ENCODE measurements at regions not wholly inside any gene's neighbourhood (a gene's known extent, or its start where the extent isn't known, plus 50 kb on each side); places are given as distances from the start of the nearest gene placed in this dataset.

DNA sequence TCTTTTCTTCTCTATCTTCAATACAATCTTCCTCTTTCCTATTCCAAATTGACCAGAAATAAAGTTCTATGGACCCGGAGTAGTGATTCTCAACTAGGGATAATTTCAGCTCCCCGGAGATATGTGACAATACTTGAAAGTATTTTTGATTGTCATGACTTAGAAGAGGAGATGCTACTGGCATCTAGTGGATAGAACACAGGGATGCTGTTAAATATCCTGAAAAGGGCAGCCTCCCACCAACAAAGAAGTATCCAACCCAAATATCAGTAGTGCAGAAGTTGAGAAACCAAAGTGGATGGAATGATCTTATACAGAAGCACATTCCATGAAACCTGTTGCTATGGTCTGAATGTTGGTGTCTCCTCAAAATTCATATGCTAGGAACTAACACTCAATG is 65.7 kb upstream of the NDST3 start:
- WGBS (ENCODE audit: missing lambda C conversion rate): 10% methylated on average over 2 of the region's 2 CpGs
- Histone ChIP-seq H3K4me2 (no peak overlapping the region), H3K4me1 (no peaks in the 10 kb centered on the region), H3K9me3 (no peaks in the 10 kb centered on the region), H3K4me3 (no peak overlapping the region), H3K27ac (no peak overlapping the region)
- CTCF ChIA-PET: interaction anchor here (0.6 kb wide), 1 partner anchor 9 kb away, joined by 3 read pairs; no protein-coding TSS in a partner anchor
- DNase-seq (ENCODE audit: low read depth in 1 of 2, low spot score in 1 of 2) (no peak), ATAC-seq (no peak), FAIRE-seq (no peak)
- TF ChIP-seq ESRRA (IDR thresholded peaks at IDR 0.05; ENCODE audit: borderline replicate concordance, low read length) (no peak), RARB (CRISPR knock-in tag; IDR thresholded peaks at IDR 0.05) (no peak), BCL3 (IDR thresholded peaks at IDR 0.05) (no peak), TFCP2L1 (CRISPR knock-in tag; IDR thresholded peaks at IDR 0.05) (no peak), MYC (IDR thresholded peaks at IDR 0.05; ENCODE audit: borderline replicate concordance, low read length) (no peak), EHF (CRISPR knock-in tag; IDR thresholded peaks at IDR 0.05) (no peak), HOXB5 (CRISPR knock-in tag; IDR thresholded peaks at IDR 0.05) (no peak), REST (IDR thresholded peaks at IDR 0.05) (no peak), RNF2 (IDR thresholded peaks at IDR 0.05; ENCODE audit: borderline replicate concordance, low read depth) (no peak), KDM1A (IDR thresholded peaks at IDR 0.05; ENCODE audit: low read depth) (no peak), HDAC2 (IDR thresholded peaks at IDR 0.05) (no peak)
- POLR2A ChIA-PET: no interaction called here

DNA sequence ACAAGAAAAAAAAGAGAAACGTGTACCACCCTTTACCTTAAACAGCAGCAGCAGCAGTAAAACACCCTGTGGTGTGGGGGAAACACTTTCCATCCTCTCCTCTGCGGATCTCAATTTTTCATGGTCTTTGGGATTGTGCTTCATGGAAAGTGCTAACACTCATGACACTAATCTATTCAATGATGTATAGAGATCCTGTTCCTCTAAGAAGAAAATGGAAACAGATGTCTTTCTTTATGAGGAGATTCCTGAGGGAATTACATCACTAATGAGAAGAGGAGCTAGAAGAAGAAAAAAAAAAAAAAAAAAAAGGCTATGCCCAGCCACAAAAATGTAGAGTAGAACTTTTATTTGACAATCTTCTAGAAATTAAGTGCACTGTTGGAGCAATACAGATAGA is 62.9 kb upstream of the NDST3 start:
- Histone ChIP-seq H3K4me1 (no peaks in the 10 kb centered on the region), H3K27ac (no peak overlapping the region), H3K9me3 (no peaks in the 10 kb centered on the region), H3K4me2 (no peak overlapping the region), H3K4me3 (no peak overlapping the region)
- no peak for FAIRE-seq
- ChIA-PET CTCF (no interaction called here), POLR2A (no interaction called here)
- WGBS (ENCODE audit: missing lambda C conversion rate): 0% methylated on average over 2 of the region's 2 CpGs
- DNase-seq (ENCODE audit: low read depth in 1 of 2, low spot score in 1 of 2): no peak
- TF ChIP-seq ZFP36 (IDR thresholded peaks at IDR 0.05; ENCODE audit: borderline replicate concordance, partially characterized antibody) (no peak), RAD21 (conservative IDR thresholded peaks at IDR 0.05 in 1 of 2, IDR thresholded peaks at IDR 0.05 in 1 of 2) (no peak), HDAC2 (IDR thresholded peaks at IDR 0.05) (no peak), BCL3 (IDR thresholded peaks at IDR 0.05) (no peak), RFX5 (IDR thresholded peaks at IDR 0.05) (no peak), HES2 (IDR thresholded peaks at IDR 0.05) (no peak), POLR2A (IDR thresholded peaks at IDR 0.05; ENCODE audit: low read length) (no peak), CBX8 (IDR thresholded peaks at IDR 0.05) (no peak), JUNB (IDR thresholded peaks at IDR 0.05) (no peak), RCOR1 (IDR thresholded peaks at IDR 0.05; ENCODE audit: low read depth, low read length) (no peak), CEBPB (IDR thresholded peaks at IDR 0.05) (no peak), MAZ (IDR thresholded peaks at IDR 0.05; ENCODE audit: borderline replicate concordance, low read depth, low read length) (no peak), REST (IDR thresholded peaks at IDR 0.05) (no peak), PHF8 (IDR thresholded peaks at IDR 0.05; ENCODE audit: borderline replicate concordance, low read depth) (no peak)
- TF ChIP-seq, protein P1, sequence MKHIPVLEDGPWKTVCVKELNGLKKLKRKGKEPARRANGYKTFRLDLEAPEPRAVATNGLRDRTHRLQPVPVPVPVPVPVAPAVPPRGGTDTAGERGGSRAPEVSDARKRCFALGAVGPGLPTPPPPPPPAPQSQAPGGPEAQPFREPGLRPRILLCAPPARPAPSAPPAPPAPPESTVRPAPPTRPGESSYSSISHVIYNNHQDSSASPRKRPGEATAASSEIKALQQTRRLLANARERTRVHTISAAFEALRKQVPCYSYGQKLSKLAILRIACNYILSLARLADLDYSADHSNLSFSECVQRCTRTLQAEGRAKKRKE (CRISPR knock-in tag; IDR thresholded peaks at IDR 0.05; ENCODE audit: low read depth): no peak
- no peak for ATAC-seq

Data from A549 (cell line).